Smooth muscle cell (in vitro differentiated cells): ENCODE measurements at regions not wholly inside any gene's neighbourhood (a gene's known extent, or its start where the extent isn't known, plus 50 kb on each side); places are given as distances from the start of the nearest gene placed in this dataset.

Experiments used
- DNase-seq: peaks from one replicate; lab custom pipeline; 2025; ENCODE audit not compliant: unreplicated experiment; lab: John Stamatoyannopoulos, UW
- H2AFZ ChIP-seq: fragments of 200-600 bp; sonication (generic); 2 replicates; pipeline ENCODE4 v1.6.0; 2016; ENCODE audit warnings: antibody characterized with exemption, low read depth, mild to moderate bottlenecking
- H3F3A ChIP-seq: fragments of 200-600 bp; sonication (generic); 2 replicates; pipeline ENCODE4 v1.6.0; 2017; ENCODE audit warnings: antibody characterized with exemption, low read depth
- H3K27ac ChIP-seq: fragments of 200-600 bp; sonication (generic); 2 replicates; pipeline ENCODE4 v1.5.1; 2016; ENCODE audit warnings: low read depth, mild to moderate bottlenecking
- H3K27me3 ChIP-seq: fragments of 200-600 bp; sonication (generic); 2 replicates; pipeline ENCODE4 v1.6.1; 2016; ENCODE audit warnings: low read depth, mild to moderate bottlenecking
- H3K36me3 ChIP-seq: fragments of 200-600 bp; sonication (generic); 2 replicates; pipeline ENCODE4 v1.5.1; 2016; ENCODE audit warnings: low read depth
- H3K4me1 ChIP-seq: fragments of 200-600 bp; sonication (generic); 2 replicates; pipeline ENCODE4 v1.5.1; 2016; ENCODE audit warnings: low read depth
- H3K4me2 ChIP-seq: fragments of 200-600 bp; sonication (generic); 2 replicates; pipeline ENCODE4 v1.6.0; 2016; ENCODE audit warnings: mild to moderate bottlenecking
- H3K4me3 ChIP-seq: fragments of 200-600 bp; sonication (generic); 2 replicates; pipeline ENCODE4 v1.5.1; 2016; ENCODE audit warnings: mild to moderate bottlenecking
- H3K79me2 ChIP-seq: fragments of 200-600 bp; sonication (generic); 2 replicates; pipeline ENCODE4 v1.6.0; 2016; ENCODE audit warnings: low read depth, mild to moderate bottlenecking
- H3K9ac ChIP-seq: fragments of 200-600 bp; sonication (generic); 2 replicates; pipeline ENCODE4 v1.6.0; 2016; ENCODE audit warnings: low read depth
- H3K9me3 ChIP-seq: fragments of 200-600 bp; sonication (generic); replicated peaks from 2 replicates; pipeline ENCODE4 v1.5.1; 2016; ENCODE audit warnings: low read depth
- H4K20me1 ChIP-seq: fragments of 200-600 bp; sonication (generic); 2 replicates; pipeline ENCODE4 v1.6.0; 2016; ENCODE audit warnings: low read depth
- WGBS: methylation state at CpG from one replicate; pipeline ENCODE4 v1.1.7; 2016; ENCODE audit warnings: low lambda C conversion rate; 5-methylcytosine and 5-hydroxymethylcytosine counted together
- TF ChIP-seq, protein P1 (sequence below): fragments of 200-600 bp; sonication (generic); IDR thresholded peaks from 2 replicates; pipeline ENCODE4 v1.5.1; 2017; ENCODE audit warnings: borderline replicate concordance, mild to moderate bottlenecking, antibody characterized with exemption; ENCODE audit not compliant: insufficient read depth, poor library complexity, severe bottlenecking

- TF ChIP-seq, protein P1, sequence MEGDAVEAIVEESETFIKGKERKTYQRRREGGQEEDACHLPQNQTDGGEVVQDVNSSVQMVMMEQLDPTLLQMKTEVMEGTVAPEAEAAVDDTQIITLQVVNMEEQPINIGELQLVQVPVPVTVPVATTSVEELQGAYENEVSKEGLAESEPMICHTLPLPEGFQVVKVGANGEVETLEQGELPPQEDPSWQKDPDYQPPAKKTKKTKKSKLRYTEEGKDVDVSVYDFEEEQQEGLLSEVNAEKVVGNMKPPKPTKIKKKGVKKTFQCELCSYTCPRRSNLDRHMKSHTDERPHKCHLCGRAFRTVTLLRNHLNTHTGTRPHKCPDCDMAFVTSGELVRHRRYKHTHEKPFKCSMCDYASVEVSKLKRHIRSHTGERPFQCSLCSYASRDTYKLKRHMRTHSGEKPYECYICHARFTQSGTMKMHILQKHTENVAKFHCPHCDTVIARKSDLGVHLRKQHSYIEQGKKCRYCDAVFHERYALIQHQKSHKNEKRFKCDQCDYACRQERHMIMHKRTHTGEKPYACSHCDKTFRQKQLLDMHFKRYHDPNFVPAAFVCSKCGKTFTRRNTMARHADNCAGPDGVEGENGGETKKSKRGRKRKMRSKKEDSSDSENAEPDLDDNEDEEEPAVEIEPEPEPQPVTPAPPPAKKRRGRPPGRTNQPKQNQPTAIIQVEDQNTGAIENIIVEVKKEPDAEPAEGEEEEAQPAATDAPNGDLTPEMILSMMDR = no peak
- Histone ChIP-seq H3K4me1 (no peaks in the 10 kb centered on the region), H2AFZ (no peak overlapping the region), H3K36me3 (no peaks in the 10 kb centered on the region), H3K27ac (no peak overlapping the region), H3K27me3 (no peaks in the 10 kb centered on the region), H4K20me1 (no peaks in the 10 kb centered on the region), H3K9ac (no peak overlapping the region), H3K9me3 (no peaks in the 10 kb centered on the region), H3K79me2 (no peaks in the 10 kb centered on the region), H3K4me3 (no peak overlapping the region), H3F3A (no peaks in the 10 kb centered on the region), H3K4me2 (no peak overlapping the region)
- no peak for DNase-seq
- WGBS = 96% methylated on average over 1 of the region's 1 CpG
These were observed 104.1 kb upstream of the SPEF2 start for GRCh38 chr5:35513612-35514011.

- 71% methylated on average over 4 of the region's 4 CpGs for WGBS
- H3K9me3 ChIP-seq = no peaks in the 10 kb centered on the region
- no peaks in the 10 kb centered on the region for H3K79me2 ChIP-seq
- no peaks in the 10 kb centered on the region for H3F3A ChIP-seq
- no peaks in the 10 kb centered on the region for H3K4me1 ChIP-seq
- no peaks in the 10 kb centered on the region for H4K20me1 ChIP-seq
- no peak overlapping the region for H2AFZ ChIP-seq
- DNase-seq = no peak
- H3K4me3 ChIP-seq = no peak overlapping the region
- H3K36me3 ChIP-seq = no peaks in the 10 kb centered on the region
- TF ChIP-seq, protein P1 = no peak
- H3K27me3 ChIP-seq = no peaks in the 10 kb centered on the region
- H3K9ac ChIP-seq = no peak overlapping the region
- H3K4me2 ChIP-seq = no peak overlapping the region
- H3K27ac ChIP-seq = no peak overlapping the region
These were observed 115.5 kb upstream of the SPEF2 start for GRCh38 chr5:35502206-35502605.

GRCh38 chr5:35488791-35489190 lies 128.9 kb upstream of the SPEF2 start:
- Histone ChIP-seq H3F3A (no peaks in the 10 kb centered on the region), H2AFZ (no peak overlapping the region), H3K9me3 (no peaks in the 10 kb centered on the region), H3K27ac (peak overlapping the region; percentile 51), H3K4me3 (no peak overlapping the region), H3K4me1 (no peaks in the 10 kb centered on the region), H3K36me3 (no peaks in the 10 kb centered on the region), H3K79me2 (no peaks in the 10 kb centered on the region), H3K9ac (no peak overlapping the region), H3K27me3 (no peaks in the 10 kb centered on the region), H4K20me1 (no peaks in the 10 kb centered on the region), H3K4me2 (peak overlapping the region; percentile 41)
- TF ChIP-seq, protein P1 = no peak
- DNase-seq = no peak
- 90% methylated on average over 3 of the region's 3 CpGs for whole genome bisulfite sequencing

- TF ChIP-seq, protein P1 = no peak
- Histone ChIP-seq H3K79me2 (no peaks in the 10 kb centered on the region), H2AFZ (no peak overlapping the region), H3K4me3 (peak overlapping the region; percentile 0), H3K27ac (peak overlapping the region; percentile 51), H3K4me2 (peak overlapping the region; percentile 41), H3K36me3 (no peaks in the 10 kb centered on the region), H3K9ac (no peak overlapping the region), H3K4me1 (peaks cover 7% of the 10 kb centered on the region), H3K27me3 (no peaks in the 10 kb centered on the region), H4K20me1 (no peaks in the 10 kb centered on the region), H3K9me3 (no peaks in the 10 kb centered on the region), H3F3A (no peaks in the 10 kb centered on the region)
- no peak for DNase-seq
- WGBS = 18% methylated on average over 1 of the region's 1 CpG
These were observed 129.6 kb upstream of the SPEF2 start for GRCh38 chr5:35488055-35488454.
